Suprapubic skin (tissue), 3 donors: ENCODE measurements at regions not wholly inside any gene's neighbourhood (a gene's known extent, or its start where the extent isn't known, plus 50 kb on each side); places are given as distances from the start of the nearest gene placed in this dataset.

ENCODE experiments used
- POLR2A ChIP-seq, 2 donors: fragments of 450-650 bp; IDR thresholded peaks; one replicate each; pipeline ENCODE4 v1.6.1; 2017; ENCODE audit warnings: antibody characterized with exemption in 2 of 2, mild to moderate bottlenecking in 2 of 2, moderate library complexity in 2 of 2
- TF ChIP-seq, protein P1 (sequence below), 2 donors: fragments of 200-600 bp in 1 of 2; fragments of 450-650 bp in 1 of 2; sonication (generic) in 1 of 2; IDR thresholded peaks; one replicate each; pipeline ENCODE4 v1.5.1; 2016 to 2019; ENCODE audit warnings: antibody characterized with exemption in 2 of 2, mild to moderate bottlenecking in 1 of 2, moderate library complexity in 1 of 2

DNA sequence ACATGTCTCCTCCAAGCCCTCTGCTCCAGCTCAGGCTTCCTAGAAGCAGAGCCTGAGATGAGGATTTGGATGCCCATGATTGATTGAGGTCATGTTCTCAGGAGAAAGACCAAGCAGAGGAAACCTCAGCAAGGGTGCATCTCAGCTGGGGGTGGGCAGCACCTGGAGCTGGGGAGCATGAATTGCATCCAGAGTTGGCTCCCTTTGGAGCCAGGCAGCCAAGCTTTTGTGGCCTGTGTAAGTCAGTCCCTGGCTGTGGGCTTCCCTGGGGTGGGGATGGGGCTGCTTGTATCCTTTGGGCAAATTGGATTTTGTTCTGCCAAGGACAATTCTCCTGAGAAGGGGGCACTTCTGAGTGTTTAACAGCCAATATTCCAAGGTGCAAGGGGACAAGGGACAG is 91.5 kb upstream of the WASF3 start:
- TF ChIP-seq, protein P1, sequence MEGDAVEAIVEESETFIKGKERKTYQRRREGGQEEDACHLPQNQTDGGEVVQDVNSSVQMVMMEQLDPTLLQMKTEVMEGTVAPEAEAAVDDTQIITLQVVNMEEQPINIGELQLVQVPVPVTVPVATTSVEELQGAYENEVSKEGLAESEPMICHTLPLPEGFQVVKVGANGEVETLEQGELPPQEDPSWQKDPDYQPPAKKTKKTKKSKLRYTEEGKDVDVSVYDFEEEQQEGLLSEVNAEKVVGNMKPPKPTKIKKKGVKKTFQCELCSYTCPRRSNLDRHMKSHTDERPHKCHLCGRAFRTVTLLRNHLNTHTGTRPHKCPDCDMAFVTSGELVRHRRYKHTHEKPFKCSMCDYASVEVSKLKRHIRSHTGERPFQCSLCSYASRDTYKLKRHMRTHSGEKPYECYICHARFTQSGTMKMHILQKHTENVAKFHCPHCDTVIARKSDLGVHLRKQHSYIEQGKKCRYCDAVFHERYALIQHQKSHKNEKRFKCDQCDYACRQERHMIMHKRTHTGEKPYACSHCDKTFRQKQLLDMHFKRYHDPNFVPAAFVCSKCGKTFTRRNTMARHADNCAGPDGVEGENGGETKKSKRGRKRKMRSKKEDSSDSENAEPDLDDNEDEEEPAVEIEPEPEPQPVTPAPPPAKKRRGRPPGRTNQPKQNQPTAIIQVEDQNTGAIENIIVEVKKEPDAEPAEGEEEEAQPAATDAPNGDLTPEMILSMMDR (IDR thresholded peaks at IDR 0.05) = no peak
- TF ChIP-seq POLR2A (IDR thresholded peaks at IDR 0.05) = no peak
